ENCODE measurements at regions not wholly inside any gene's neighbourhood (a gene's known extent, or its start where the extent isn't known, plus 50 kb on each side); places are given as distances from the start of the nearest gene placed in this dataset.
"Not testable (repeated sequence)": the region's sequence is repeated elsewhere in the genome, so short reads cannot be mapped to it uniquely, and the experiment has no call there.

DNA sequence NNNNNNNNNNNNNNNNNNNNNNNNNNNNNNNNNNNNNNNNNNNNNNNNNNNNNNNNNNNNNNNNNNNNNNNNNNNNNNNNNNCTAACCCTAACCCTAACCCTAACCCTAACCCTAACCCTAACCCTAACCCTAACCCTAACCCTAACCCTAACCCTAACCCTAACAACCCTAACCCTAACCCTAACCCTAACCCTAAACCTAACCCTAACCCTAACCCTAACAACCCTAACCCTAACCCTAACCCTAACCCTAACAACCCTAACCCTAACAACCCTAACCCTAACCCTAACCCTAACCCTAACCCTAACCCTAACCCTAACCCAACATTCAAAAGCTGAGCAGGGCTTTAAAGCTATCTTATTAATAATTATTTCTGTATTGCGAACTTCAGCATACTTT lies 182.5 kb upstream of the FAM20C start:
- not testable (repeated sequence) for DNase-seq

DNA sequence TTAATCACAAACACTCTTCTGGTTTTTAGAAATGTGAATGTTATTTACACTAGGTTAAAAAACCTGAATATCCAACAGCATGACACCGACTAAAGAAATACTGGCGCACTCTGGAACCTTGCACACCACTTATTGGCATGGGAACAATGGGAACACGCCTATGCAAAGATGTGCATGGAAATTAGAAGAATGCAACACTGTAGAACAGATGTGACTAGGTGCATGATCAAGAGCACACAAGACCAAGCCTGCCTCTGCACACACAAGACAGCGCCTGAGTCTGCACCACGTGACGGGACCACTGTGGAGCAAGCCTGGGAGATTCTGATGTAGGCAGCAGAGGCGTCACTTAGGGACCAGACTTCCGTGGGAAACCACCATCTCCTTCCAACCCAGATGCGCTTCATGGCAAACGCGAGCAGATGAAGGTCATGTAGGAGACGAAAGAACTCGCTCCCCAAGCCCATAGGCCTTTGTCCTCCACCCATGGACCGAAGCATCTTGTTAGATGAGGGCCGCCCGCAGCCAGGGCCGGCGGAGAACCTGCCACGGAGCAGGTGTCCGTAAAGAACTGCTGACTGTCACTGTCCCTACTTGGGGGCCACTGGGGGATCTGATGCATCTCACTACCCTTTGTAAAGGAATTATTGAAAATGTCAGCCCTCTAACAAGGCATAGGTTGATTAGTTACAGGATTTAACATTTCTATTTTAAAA lies 159.6 kb upstream of the FAM20C start:
- not testable (repeated sequence) for DNase-seq

DNA sequence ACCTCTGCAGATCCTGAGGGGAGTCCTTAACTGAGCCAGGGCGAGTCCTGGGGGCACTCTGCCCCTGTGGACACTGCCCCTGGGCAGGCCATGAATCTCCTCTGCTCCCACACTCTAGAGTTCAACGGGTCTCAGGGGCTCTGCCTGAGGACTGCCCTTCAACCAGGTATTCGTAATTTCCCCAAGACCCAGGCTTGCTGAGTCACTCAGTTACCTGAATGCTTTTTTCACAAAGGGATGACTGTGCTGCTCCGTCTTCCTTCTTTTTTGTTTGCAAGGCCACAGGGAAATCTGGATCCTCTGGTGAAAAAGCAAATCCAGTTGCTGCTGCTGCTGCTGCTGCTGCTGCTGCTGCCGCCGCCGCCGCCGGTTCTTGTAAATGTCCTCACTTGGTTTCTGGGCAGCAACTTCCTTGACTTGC lies 157.2 kb upstream of the FAM20C start:
- not testable (repeated sequence) for DNase-seq

DNA sequence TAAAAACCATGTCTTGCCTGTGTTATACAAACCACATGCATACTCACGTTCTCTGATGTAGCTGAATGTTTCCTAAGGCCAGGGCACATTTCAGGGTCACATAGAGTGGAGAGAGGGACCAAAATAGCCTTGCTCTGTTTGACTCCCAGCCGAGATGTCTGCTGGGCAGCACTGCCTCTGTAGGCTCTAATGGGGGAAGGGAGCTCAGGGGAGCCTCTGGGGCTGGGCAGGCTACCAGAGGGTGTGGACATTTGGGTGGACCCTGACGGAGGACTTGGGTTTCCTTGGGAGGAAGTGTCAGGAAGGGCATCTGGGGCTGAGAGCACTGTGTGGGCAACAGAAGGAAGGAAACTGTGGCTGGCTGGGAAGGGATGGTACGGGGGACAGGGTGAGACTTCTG lies 155.8 kb upstream of the FAM20C start:
- not testable (repeated sequence) for DNase-seq

- not testable (repeated sequence) for DNase-seq
These were observed 154.7 kb upstream of the FAM20C start for GRCh38 chr7:37656-38055.

- not testable (repeated sequence) for DNase-seq
These were observed 153.9 kb upstream of the FAM20C start for GRCh38 chr7:38444-38843.

GRCh38 chr7:39984-40740 lies 152.2 kb upstream of the FAM20C start:
- not testable (repeated sequence) for DNase-seq

- no peak for DNase-seq
These were observed 151.3 kb upstream of the FAM20C start for GRCh38 chr7:40799-41750.

DNA sequence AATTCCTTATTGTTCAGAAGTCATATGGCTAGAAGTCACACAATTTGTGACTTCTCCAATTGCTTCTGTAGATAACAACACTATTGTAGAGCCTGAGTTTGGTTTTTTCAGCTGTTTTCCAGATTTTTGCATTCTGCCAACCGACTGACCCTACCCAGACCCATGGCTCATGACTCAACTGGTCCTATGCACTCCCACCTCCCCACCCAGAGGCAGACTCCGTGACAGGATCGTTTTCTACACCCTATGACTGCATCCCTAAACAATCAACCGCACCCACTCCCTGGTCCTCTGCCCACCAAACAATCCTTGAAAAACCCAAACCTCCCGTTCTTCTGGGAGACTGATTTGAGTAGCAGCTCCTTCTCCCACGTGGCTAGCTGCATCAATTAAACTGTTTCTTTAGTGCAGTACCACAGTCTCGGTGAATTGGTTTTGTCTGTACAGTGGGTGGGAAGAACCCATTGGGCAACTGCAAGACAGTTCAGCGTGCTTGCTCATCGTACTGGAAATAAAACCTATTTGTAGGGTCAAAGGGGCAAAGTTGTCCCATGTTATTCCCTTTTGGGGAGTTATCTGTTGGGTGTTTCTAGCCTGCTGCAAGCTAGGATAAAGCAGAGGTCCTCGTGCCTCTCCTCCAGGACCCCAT lies 150.3 kb upstream of the FAM20C start:
- no peak for DNase-seq

GRCh38 chr7:43791-44540 lies 148.4 kb upstream of the FAM20C start:
- DNase-seq, result no peak

DNA sequence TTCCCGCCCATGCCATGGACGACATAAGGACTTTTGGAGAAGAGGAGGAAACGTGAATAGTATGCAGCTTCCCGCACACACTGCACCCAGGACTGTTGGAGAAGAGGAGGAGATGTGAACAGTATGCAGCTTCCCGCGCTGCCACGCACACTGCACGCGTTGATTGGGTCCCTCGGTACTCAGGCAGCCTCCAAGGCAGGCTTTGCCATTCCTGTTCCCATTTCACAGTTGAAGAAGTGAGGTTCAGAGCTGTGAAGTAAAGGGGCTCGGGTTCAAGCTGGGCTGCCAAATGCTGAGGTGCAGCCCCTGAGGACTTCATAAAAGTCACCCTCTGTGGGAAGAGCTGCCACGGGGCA lies 147.9 kb upstream of the FAM20C start:
- no peak for DNase-seq

GRCh38 chr7:45106-46090 lies 147.0 kb upstream of the FAM20C start:
- DNase-seq, result no peak

GRCh38 chr7:46123-46829 lies 146.1 kb upstream of the FAM20C start:
- no peak for DNase-seq

DNA sequence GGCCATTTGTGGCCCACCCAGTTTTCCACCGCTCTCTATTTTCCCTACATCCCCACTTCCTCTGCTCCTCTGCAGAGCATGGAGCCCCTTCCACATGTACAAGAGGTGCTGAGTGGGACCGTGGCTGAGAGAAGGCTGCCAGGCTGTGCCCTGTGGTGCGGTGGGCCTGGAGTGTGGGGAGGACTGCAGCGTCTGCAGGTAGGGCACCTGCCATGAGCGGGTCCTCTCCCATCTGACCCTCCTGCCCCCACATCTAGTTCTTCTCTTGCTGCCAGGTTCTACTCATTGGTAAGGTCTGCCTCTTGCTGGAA lies 145.6 kb upstream of the FAM20C start:
- no peak for DNase-seq

- no peak for DNase-seq
These were observed 140.8 kb upstream of the FAM20C start for GRCh38 chr7:51456-52068.

GRCh38 chr7:52100-52499 lies 140.3 kb upstream of the FAM20C start:
- DNase-seq, result no peak

DNA sequence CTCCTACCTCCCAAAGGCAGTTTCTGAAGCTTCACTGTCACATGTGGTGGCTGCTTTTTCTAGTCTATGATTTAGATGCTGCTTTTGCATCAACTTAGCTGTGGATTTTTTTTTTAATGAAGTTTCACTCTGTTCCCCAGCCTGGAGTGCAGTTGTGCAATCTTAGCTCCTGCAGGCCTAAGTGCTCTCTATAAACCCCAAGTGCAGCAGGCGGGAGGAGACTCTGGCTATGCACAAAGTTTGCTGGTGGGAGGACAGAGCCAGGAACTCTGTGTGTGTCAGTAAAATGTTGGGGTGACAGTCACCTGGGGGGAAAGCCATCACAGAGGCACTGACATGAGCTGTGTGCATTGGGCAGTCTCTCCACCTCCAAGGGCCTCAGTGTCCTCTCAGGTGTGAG lies 138.8 kb upstream of the FAM20C start:
- no peak for DNase-seq

- DNase-seq, result no peak
These were observed 137.8 kb upstream of the FAM20C start for GRCh38 chr7:54615-55014.

- DNase-seq, result no peak
These were observed 136.6 kb upstream of the FAM20C start for GRCh38 chr7:55690-56248.
